ENCODE measurements at regions not wholly inside any gene's neighbourhood (a gene's known extent, or its start where the extent isn't known, plus 50 kb on each side); places are given as distances from the start of the nearest gene placed in this dataset.
"Not testable (repeated sequence)": the region's sequence is repeated elsewhere in the genome, so short reads cannot be mapped to it uniquely, and the experiment has no call there.

DNA sequence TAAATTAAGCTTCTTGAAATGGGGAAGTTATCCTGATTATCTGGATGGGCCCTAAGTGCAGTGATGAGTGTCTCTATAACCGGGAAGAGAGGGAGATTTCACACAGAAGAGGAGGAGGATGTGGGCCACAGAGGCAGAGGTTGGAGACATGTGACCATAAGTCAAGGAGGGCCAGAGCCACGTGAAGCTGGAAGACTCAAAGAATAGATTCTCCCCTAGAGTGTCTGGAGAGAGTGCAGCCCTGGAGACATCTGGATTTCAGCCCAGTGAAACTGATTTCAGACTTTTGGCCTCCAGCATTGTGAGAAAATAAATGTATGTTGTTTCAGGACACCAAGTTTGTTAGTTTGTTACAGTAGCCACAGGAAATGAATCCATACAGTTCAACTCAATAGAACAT lies 442.9 kb downstream of the NTRK2 start:
- TF ChIP-seq, protein P1, sequence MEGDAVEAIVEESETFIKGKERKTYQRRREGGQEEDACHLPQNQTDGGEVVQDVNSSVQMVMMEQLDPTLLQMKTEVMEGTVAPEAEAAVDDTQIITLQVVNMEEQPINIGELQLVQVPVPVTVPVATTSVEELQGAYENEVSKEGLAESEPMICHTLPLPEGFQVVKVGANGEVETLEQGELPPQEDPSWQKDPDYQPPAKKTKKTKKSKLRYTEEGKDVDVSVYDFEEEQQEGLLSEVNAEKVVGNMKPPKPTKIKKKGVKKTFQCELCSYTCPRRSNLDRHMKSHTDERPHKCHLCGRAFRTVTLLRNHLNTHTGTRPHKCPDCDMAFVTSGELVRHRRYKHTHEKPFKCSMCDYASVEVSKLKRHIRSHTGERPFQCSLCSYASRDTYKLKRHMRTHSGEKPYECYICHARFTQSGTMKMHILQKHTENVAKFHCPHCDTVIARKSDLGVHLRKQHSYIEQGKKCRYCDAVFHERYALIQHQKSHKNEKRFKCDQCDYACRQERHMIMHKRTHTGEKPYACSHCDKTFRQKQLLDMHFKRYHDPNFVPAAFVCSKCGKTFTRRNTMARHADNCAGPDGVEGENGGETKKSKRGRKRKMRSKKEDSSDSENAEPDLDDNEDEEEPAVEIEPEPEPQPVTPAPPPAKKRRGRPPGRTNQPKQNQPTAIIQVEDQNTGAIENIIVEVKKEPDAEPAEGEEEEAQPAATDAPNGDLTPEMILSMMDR (IDR thresholded peaks at IDR 0.05; ENCODE audit: low read depth, low read length, missing control alignments) = no peak

DNA sequence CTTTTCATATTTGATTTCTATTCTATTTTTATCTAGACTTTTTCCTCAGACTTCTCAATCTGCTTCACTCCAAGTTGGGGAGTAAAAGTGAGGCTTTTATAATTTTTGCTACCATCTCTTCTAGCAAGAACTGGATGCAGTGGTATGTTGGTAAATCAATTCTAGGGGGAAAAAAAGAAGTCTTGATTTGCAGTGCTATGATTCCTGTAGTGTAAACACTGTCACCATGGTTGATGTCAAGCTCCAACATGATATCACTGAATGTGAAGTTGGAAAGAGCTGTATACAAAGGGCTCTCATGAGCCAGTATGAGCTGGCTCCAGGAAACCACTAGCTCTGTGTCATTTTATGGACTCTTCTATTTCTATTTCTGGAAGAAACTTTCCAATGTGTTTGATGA lies 439.2 kb downstream of the NTRK2 start:
- H3K4me3 ChIP-seq (replicated peaks; ENCODE audit: low read depth, low read length) = no peak overlapping the region
- no peak for DNase-seq (ENCODE audit: extremely low read depth, low read depth)
- TF ChIP-seq, protein P1 (IDR thresholded peaks at IDR 0.05; ENCODE audit: low read depth, low read length, missing control alignments) = no peak

More for the DNA sequence above, 442.9 kb downstream of the NTRK2 start:
- no peak overlapping the region for H3K4me3 ChIP-seq (replicated peaks; ENCODE audit: low read depth, low read length)
- DNase-seq (ENCODE audit: extremely low read depth, low read depth) = no peak

DNA sequence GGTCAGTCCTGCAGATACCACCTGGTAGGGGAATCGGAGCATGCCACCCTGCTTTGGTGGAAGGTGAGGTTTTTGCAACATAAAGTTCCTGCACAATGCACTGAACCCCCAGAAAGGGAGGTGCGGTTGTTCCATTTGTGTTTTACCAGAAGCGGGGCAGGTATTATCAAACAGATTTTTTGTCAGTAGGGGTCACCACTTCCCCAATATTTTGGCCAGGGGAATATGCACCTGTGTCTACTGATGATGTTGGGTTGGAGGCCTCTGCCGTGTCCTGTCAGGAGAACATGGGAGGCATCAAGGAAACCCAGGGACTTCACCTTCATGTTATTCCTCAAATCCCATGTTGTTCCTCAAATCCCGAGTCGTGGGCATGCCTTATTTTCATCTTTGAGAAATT lies 438.7 kb downstream of the NTRK2 start:
- TF ChIP-seq, protein P1 (IDR thresholded peaks at IDR 0.05; ENCODE audit: low read depth, low read length, missing control alignments) = no peak
- H3K4me3 ChIP-seq (replicated peaks; ENCODE audit: low read depth, low read length) = no peak overlapping the region
- DNase-seq (ENCODE audit: extremely low read depth, low read depth) = no peak

DNA sequence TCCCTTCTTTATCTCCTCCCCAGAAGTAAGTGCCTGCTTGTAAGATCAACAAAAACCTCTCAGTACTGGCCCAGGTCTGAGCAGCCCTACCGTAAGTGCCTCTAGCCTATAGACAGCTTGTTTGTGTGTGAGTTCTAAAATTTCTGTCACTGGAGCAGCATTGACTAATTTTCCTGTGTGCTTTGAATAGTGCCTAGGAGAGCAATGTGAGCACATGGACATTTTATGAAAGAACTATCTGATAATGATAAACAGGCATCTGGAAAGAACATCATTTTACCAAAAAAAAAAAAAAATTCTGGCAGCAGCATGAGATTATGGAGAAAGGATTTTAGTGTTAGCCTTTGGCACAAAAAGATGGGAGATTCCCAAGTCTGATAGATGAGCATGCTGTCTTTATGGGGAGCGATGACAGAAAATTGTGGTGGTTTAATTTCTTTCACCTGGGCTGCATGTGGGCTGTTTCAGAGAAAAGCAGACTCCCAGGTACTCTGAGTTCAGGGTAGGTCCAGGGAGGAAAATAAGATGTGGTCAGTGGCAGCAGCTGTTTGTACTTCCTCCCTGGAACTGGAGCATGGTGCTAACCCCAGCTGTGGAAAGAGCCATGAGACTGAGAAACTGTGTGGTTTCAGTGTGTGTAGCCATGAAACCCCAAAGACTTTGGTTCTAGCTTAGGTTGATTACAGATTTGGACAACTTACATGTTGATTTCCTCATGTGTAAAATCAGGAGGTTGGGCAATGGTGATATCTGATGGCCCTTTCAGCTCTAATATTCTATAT lies 419.9 kb downstream of the NTRK2 start:
- TF ChIP-seq, protein P1 (IDR thresholded peaks at IDR 0.05; ENCODE audit: low read depth, low read length, missing control alignments) = no peak
- no peak overlapping the region for H3K4me3 ChIP-seq (replicated peaks; ENCODE audit: low read depth, low read length)
- DNase-seq (ENCODE audit: extremely low read depth, low read depth) = no peak

DNA sequence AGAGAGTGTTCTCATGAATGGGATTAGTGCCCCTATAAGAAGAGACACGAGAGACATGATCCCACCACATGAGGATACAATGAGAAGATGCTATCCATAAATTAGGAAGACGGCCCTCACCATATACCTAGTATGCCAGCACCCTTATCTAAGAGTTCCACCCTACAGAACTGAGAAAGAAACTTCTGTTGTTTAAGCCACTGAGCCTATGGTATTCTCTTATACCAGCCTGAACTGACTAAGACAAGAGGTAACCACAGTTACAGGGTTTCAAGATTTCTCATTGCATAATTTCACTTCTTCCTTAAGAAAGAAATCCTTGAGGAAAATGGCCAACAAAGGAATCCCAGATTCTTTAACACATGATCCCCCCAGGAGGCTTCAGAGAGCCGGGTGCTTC lies 412.4 kb downstream of the NTRK2 start:
- no peak overlapping the region for H3K4me3 ChIP-seq (replicated peaks; ENCODE audit: low read depth, low read length)
- no peak for DNase-seq (ENCODE audit: extremely low read depth, low read depth)
- TF ChIP-seq, protein P1 (IDR thresholded peaks at IDR 0.05; ENCODE audit: low read depth, low read length, missing control alignments) = no peak

DNA sequence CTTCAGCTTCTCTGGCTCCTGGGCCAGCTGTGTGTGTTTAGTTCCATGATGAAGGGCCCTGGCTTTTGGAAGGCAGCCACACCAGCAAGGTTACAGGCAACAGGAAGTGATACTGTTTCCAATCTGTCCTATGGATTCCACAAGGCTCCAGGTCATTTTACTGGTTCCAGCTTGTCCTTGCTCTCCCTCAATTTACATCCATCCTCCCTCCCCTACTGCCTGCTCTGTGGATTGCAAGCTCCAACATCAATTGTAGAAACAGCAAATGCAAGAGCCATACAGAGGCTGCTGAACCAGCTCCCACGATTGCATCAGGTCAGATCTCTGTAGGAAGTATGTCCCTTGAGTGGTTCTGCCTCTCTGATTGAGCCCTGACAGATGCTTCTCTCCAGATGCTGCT lies 409.8 kb downstream of the NTRK2 start:
- no peak for DNase-seq (ENCODE audit: extremely low read depth, low read depth)
- H3K4me3 ChIP-seq (replicated peaks; ENCODE audit: low read depth, low read length) = no peak overlapping the region
- TF ChIP-seq, protein P1 (IDR thresholded peaks at IDR 0.05; ENCODE audit: low read depth, low read length, missing control alignments) = no peak

DNA sequence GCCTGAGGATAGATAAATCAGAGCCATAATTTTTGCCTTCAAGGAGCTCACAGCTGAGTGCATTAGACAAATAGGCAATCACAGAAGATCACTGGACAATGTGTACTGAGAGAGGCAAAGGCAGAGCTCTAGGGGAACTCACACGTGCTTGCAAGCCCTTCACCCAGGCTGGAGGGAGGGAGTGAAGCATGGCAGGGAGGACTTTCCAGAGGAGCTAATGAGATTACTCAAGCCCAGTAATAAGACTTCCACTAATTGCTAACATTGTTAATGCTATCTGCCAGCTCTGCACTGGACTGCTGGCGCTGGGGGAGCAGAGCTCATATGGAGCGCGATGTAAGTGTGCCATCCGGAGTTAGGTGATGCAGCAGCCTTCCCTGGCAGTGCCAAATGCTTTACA lies 408.4 kb downstream of the NTRK2 start:
- TF ChIP-seq, protein P1 (IDR thresholded peaks at IDR 0.05; ENCODE audit: low read depth, low read length, missing control alignments) = no peak
- no peak for DNase-seq (ENCODE audit: extremely low read depth, low read depth)
- no peak overlapping the region for H3K4me3 ChIP-seq (replicated peaks; ENCODE audit: low read depth, low read length)

DNA sequence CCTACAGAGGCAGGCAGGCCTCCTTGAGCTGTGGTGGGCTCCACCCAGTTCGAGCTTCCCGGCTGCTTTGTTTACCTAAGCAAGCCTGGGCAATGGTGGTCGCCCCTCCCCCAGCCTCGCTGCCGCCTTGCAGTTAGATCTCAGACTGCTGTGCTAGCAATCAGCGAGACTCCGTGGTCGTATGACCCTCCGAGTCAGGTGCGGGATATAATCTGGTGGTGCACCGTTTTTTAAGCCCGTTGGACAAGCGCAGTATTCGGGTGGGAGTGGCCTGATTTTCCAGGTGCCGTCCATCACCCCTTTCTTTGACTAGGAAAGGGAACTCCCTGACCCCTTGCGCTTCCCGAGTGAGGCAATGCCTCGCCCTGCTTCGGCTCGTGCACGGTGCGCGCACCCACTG lies 407.6 kb downstream of the NTRK2 start:
- not testable (repeated sequence) for H3K4me3 ChIP-seq (replicated peaks; ENCODE audit: low read depth, low read length); DNase-seq (ENCODE audit: extremely low read depth, low read depth)

Data from HFF-Myc (cell line).